Ovary (tissue), 7 donors: ENCODE measurements at regions not wholly inside any gene's neighbourhood (a gene's known extent, or its start where the extent isn't known, plus 50 kb on each side); places are given as distances from the start of the nearest gene placed in this dataset.

Source experiments
- DNase-seq, 5 donors: peaks; one replicate each; pipeline ENCODE4 v3.0.0-alpha.2; 2019 to 2020
- H3K27ac ChIP-seq, 2 donors: fragments of 200-600 bp; one replicate each; pipeline versions ENCODE4 v1.5.1 to v1.8.0; 2019 to 2022
- H3K27me3 ChIP-seq: fragments of 200-600 bp; one replicate; pipeline ENCODE4 v1.8.0; 2022
- H3K36me3 ChIP-seq: fragments of 200-600 bp; sonication (generic); one replicate; pipeline ENCODE4 v1.5.1; 2019
- H3K4me1 ChIP-seq: one replicate; pipeline ENCODE4 v1.8.1; 2013; ENCODE audit warnings: mild to moderate bottlenecking, moderate library complexity; ENCODE audit not compliant: insufficient read depth
- H3K4me3 ChIP-seq: fragments of 200-600 bp; sonication (generic); one replicate; pipeline ENCODE4 v1.5.1; 2017
- H3K9me3 ChIP-seq, 2 donors: fragments of 200-600 bp in 1 of 2; sonication (generic) in 1 of 2; one replicate each; pipeline versions ENCODE4 v1.5.1 to v1.8.1; 2013 to 2019; ENCODE audit warnings: mild to moderate bottlenecking in 1 of 2, moderate library complexity in 1 of 2
- CTCF ChIP-seq, 3 donors: fragments of 450-650 bp in 2 of 3; fragments of 200-600 bp in 1 of 3; IDR thresholded peaks; one replicate each; pipeline versions ENCODE4 v1.5.1 to v1.8.0; 2016 to 2022; ENCODE audit warnings: antibody characterized with exemption in 3 of 3, mild to moderate bottlenecking in 1 of 3
- EP300 ChIP-seq: sonication (generic); formaldehyde crosslinking; IDR thresholded peaks from one replicate; pipeline ENCODE4 v1.6.1; 2017; ENCODE audit warnings: antibody characterized with exemption
- POLR2A ChIP-seq: fragments of 450-650 bp; IDR thresholded peaks from one replicate; pipeline ENCODE4 v1.6.1; 2017; ENCODE audit warnings: antibody characterized with exemption, mild to moderate bottlenecking, moderate library complexity
- WGBS, 3 donors: extraction: QIAGEN DNeasy Blood & Tissue Kit in 1 of 3; methylation state at CpG; one replicate each; pipeline versions ENCODE4 v1.1.5 to v1.1.7; 2013 to 2017; 5-methylcytosine and 5-hydroxymethylcytosine counted together
- intact Hi-C, 4 donors: fragments of 100-400 bp; cut with DNase I; formaldehyde crosslinking; loops; one replicate each; pipeline versions ENCODE4 v1.11.0 to v1.15.1; 2022 to 2023
- donor health status: DM: no; HTN: no; CAD: no; lungs with moderate emphysema.
- donor health status: DM: no; HTN: no; CAD: no.
- donor health status: Bipolar disorder and iron deficiency.
- donor health status: DM: no; HTN: no; CAD: no.
- donor health status: DM: yes; HTN: yes; CAD: no.

- intact Hi-C loops = no loop called here
- no peaks in the 10 kb centered on the region for H3K27me3 ChIP-seq
- no peaks in the 10 kb centered on the region for H3K36me3 ChIP-seq
- H3K4me1 ChIP-seq = peaks cover 3% of the 10 kb centered on the region
- DNase-seq = no peak
- H3K9me3 ChIP-seq = no peaks in the 10 kb centered on the region
- no peak overlapping the region for H3K27ac ChIP-seq
- 69 to 77% (median 75%) methylated on average over 8 of the region's 8 CpGs for WGBS, 3 donors
- H3K4me3 ChIP-seq = no peak overlapping the region
- TF ChIP-seq CTCF (IDR thresholded peaks at IDR 0.05) = no peak
- TF ChIP-seq POLR2A = no peak
These were observed 319.2 kb downstream of the PHKB start for GRCh38 chr16:47780213-47780875.

GRCh38 chr16:47779201-47780016, 318.3 kb downstream of the PHKB start:
- WGBS, 3 donors = 3 to 9% (median 3%) methylated on average over 7 of the region's 7 CpGs
- intact Hi-C loops = no loop called here
- H3K9me3 ChIP-seq = no peaks in the 10 kb centered on the region
- no peaks in the 10 kb centered on the region for H3K36me3 ChIP-seq
- DNase-seq = peak in 2 of 5 donors; percentile 8 to 12
- H3K27me3 ChIP-seq = no peaks in the 10 kb centered on the region
- TF ChIP-seq POLR2A = no peak
- TF ChIP-seq CTCF (IDR thresholded peaks at IDR 0.05) = no peak
- peaks cover 3% of the 10 kb centered on the region for H3K4me1 ChIP-seq
- H3K4me3 ChIP-seq = no peak overlapping the region
- H3K27ac ChIP-seq = no peak overlapping the region

- Histone ChIP-seq H3K27ac (no peak overlapping the region), H3K4me1 (peaks cover 3% of the 10 kb centered on the region), H3K9me3 (no peaks in the 10 kb centered on the region), H3K4me3 (no peak overlapping the region), H3K27me3 (no peaks in the 10 kb centered on the region), H3K36me3 (no peaks in the 10 kb centered on the region)
- DNase-seq = no peak
- TF ChIP-seq EP300 = no peak
- TF ChIP-seq POLR2A = no peak
- no peak for TF ChIP-seq CTCF (IDR thresholded peaks at IDR 0.05)
- 93 to 96% (median 95%) methylated on average over 6 of the region's 6 CpGs for WGBS, 3 donors
- intact Hi-C loops = no loop called here
These were observed 317.1 kb downstream of the PHKB start for GRCh38 chr16:47778106-47778801.

- no peak for DNase-seq
- Histone ChIP-seq H3K27ac (no peak overlapping the region), H3K4me1 (peaks cover 3% of the 10 kb centered on the region), H3K36me3 (no peaks in the 10 kb centered on the region), H3K9me3 (no peaks in the 10 kb centered on the region), H3K27me3 (no peaks in the 10 kb centered on the region), H3K4me3 (no peak overlapping the region)
- intact Hi-C loops = no loop called here
- TF ChIP-seq EP300 (no peak), POLR2A (no peak), CTCF (IDR thresholded peaks at IDR 0.05) (no peak)
These were observed 316.1 kb downstream of the PHKB start for GRCh38 chr16:47777220-47777619.
